A549 (cell line): ENCODE measurements at regions not wholly inside any gene's neighbourhood (a gene's known extent, or its start where the extent isn't known, plus 50 kb on each side); places are given as distances from the start of the nearest gene placed in this dataset.

Source experiments
- CEBPB ChIP-seq, 2 experiments: fragments of >200 bp in 1 of 2; sonication (Bioruptor Twin) in 1 of 2; formaldehyde crosslinking in 1 of 2; IDR thresholded peaks; 2 replicates each; pipeline ENCODE4 v1.6.1; 2012 to 2016
- CHD2 ChIP-seq: fragments of 150-350 bp; IDR thresholded peaks from 2 replicates; pipeline ENCODE4 v1.6.1; 2014; ENCODE audit warnings: low read length; ENCODE audit not compliant: partially characterized antibody
- JUN ChIP-seq, 2 experiments: fragments of >200 bp; sonication (Bioruptor Twin); formaldehyde crosslinking; IDR thresholded peaks; 2 replicates in 1 of 2; 3 replicates in 1 of 2; pipeline ENCODE4 v1.6.1; 2016 to 2017
- JUNB ChIP-seq: fragments of >200 bp; sonication (Bioruptor Twin); formaldehyde crosslinking; IDR thresholded peaks from 2 replicates; pipeline ENCODE4 v1.6.1; 2016
- MAFK ChIP-seq: fragments of 450-650 bp; IDR thresholded peaks from 2 replicates; pipeline ENCODE4 v1.6.1; 2014; ENCODE audit not compliant: partially characterized antibody
- MYC ChIP-seq: IDR thresholded peaks from 2 replicates; pipeline ENCODE4 v1.6.1; 2012; ENCODE audit warnings: mild to moderate bottlenecking, inconsistent platforms, low read length, improper control_type of control experiment, borderline replicate concordance
- NR3C1 ChIP-seq: fragments of >200 bp; sonication (Bioruptor Twin); formaldehyde crosslinking; IDR thresholded peaks from 3 replicates; pipeline ENCODE4 v1.6.1; 2017
- RNF2 ChIP-seq: fragments of 200-600 bp; sonication (generic); IDR thresholded peaks from 2 replicates; pipeline ENCODE4 v1.6.1; 2016; ENCODE audit warnings: low read depth, mild to moderate bottlenecking, antibody characterized with exemption, moderate library complexity, borderline replicate concordance
- ZNF302 ChIP-seq: fragments of 250-450 bp; sonication (Bioruptor Pico); IDR thresholded peaks from 2 replicates; pipeline ENCODE4 v1.9.0; 2021; ENCODE audit warnings: inconsistent platforms, mild to moderate bottlenecking, moderate library complexity
- TF ChIP-seq, protein P1 (sequence below): fragments of >200 bp; sonication (Bioruptor Twin); formaldehyde crosslinking; IDR thresholded peaks from 3 replicates; pipeline ENCODE4 v1.5.1; 2016
- TF ChIP-seq, protein P2 (sequence below): fragments of 200-600 bp; sonication (generic); IDR thresholded peaks from 2 replicates; pipeline ENCODE4 v1.6.1; 2016; ENCODE audit warnings: antibody characterized with exemption, mild to moderate bottlenecking, moderate library complexity

DNA sequence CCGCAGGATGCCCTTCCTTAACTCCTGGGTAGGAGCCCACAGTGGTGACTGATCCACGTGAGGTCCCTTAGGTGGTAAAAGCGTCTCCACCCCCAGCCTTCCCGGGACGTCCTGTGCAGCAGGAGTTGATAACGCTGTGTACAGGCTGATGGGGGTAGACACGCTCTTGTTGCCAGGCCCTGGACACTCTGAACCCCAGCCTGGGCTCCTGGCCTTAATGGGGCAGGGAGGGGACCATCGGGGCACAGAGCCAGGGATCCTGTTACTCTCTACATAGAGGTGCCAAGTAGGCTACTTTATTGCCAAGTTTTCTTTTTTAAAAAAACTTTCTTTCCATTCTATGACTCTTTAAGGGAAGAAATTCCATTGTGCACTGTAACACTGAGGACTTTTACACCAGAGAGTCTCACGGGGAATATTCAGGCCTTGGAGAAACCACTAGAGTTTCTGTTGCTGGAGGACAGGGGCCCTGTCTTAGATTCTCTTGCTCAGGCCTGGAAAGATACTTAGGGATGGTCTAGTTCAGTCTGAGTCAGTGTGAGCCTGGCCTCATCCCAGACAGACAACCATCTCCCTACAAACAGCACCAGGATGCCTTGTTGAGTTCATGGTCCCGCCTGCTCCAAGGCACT is 104.3 kb upstream of the RNU6-1 start:
- TF ChIP-seq, protein P1, sequence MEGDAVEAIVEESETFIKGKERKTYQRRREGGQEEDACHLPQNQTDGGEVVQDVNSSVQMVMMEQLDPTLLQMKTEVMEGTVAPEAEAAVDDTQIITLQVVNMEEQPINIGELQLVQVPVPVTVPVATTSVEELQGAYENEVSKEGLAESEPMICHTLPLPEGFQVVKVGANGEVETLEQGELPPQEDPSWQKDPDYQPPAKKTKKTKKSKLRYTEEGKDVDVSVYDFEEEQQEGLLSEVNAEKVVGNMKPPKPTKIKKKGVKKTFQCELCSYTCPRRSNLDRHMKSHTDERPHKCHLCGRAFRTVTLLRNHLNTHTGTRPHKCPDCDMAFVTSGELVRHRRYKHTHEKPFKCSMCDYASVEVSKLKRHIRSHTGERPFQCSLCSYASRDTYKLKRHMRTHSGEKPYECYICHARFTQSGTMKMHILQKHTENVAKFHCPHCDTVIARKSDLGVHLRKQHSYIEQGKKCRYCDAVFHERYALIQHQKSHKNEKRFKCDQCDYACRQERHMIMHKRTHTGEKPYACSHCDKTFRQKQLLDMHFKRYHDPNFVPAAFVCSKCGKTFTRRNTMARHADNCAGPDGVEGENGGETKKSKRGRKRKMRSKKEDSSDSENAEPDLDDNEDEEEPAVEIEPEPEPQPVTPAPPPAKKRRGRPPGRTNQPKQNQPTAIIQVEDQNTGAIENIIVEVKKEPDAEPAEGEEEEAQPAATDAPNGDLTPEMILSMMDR, result no peak
- no peak for TF ChIP-seq RNF2
- TF ChIP-seq, protein P2, sequence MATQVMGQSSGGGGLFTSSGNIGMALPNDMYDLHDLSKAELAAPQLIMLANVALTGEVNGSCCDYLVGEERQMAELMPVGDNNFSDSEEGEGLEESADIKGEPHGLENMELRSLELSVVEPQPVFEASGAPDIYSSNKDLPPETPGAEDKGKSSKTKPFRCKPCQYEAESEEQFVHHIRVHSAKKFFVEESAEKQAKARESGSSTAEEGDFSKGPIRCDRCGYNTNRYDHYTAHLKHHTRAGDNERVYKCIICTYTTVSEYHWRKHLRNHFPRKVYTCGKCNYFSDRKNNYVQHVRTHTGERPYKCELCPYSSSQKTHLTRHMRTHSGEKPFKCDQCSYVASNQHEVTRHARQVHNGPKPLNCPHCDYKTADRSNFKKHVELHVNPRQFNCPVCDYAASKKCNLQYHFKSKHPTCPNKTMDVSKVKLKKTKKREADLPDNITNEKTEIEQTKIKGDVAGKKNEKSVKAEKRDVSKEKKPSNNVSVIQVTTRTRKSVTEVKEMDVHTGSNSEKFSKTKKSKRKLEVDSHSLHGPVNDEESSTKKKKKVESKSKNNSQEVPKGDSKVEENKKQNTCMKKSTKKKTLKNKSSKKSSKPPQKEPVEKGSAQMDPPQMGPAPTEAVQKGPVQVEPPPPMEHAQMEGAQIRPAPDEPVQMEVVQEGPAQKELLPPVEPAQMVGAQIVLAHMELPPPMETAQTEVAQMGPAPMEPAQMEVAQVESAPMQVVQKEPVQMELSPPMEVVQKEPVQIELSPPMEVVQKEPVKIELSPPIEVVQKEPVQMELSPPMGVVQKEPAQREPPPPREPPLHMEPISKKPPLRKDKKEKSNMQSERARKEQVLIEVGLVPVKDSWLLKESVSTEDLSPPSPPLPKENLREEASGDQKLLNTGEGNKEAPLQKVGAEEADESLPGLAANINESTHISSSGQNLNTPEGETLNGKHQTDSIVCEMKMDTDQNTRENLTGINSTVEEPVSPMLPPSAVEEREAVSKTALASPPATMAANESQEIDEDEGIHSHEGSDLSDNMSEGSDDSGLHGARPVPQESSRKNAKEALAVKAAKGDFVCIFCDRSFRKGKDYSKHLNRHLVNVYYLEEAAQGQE, result no peak
- no peak for TF ChIP-seq MYC
- TF ChIP-seq JUN (IDR thresholded peaks at IDR 0.05), result no peak
- no peak for TF ChIP-seq JUNB
- no peak for TF ChIP-seq NR3C1
- no peak for TF ChIP-seq CEBPB (IDR thresholded peaks at IDR 0.05)
- no peak for TF ChIP-seq CHD2
- TF ChIP-seq MAFK, result no peak
- no peak for TF ChIP-seq ZNF302 (CRISPR knock-in tag)
